NT2/D1 (cell line): ENCODE measurements at regions not wholly inside any gene's neighbourhood (a gene's known extent, or its start where the extent isn't known, plus 50 kb on each side); places are given as distances from the start of the nearest gene placed in this dataset.

Source experiments
- DNase-seq: peaks from one replicate; pipeline ENCODE4 v3.0.0-alpha.2; 2011; ENCODE audit warnings: low read depth, low spot score
- H3K27me3 ChIP-seq: 2 replicates; pipeline ENCODE4 v1.6.0; 2011; ENCODE audit warnings: mild to moderate bottlenecking; ENCODE audit not compliant: insufficient read length, insufficient read depth
- H3K36me3 ChIP-seq: 2 replicates; pipeline ENCODE4 v1.6.1; 2011; ENCODE audit warnings: mild to moderate bottlenecking, low read length, mixed read lengths; ENCODE audit not compliant: insufficient read depth, insufficient read length
- H3K4me1 ChIP-seq: 2 replicates; pipeline ENCODE4 v1.5.1; 2011; ENCODE audit not compliant: insufficient read depth, insufficient read length
- H3K4me3 ChIP-seq: 2 replicates; pipeline ENCODE4 v1.5.1; 2011; ENCODE audit warnings: low read depth; ENCODE audit not compliant: insufficient read length
- H3K9ac ChIP-seq: 2 replicates; pipeline ENCODE4 v1.6.0; 2011; ENCODE audit warnings: low read depth; ENCODE audit not compliant: insufficient read length
- H3K9me3 ChIP-seq: 2 replicates; pipeline ENCODE4 v1.5.1; 2011; ENCODE audit warnings: mild to moderate bottlenecking, low read length; ENCODE audit not compliant: insufficient read depth
- SUZ12 ChIP-seq: IDR thresholded peaks from 2 replicates; pipeline ENCODE4 v1.6.1; 2011; ENCODE audit not compliant: insufficient read length, insufficient read depth; ENCODE audit errors: extremely low read depth
- YY1 ChIP-seq: IDR thresholded peaks from 2 replicates; pipeline ENCODE4 v1.6.1; 2011; ENCODE audit not compliant: insufficient read length, insufficient read depth
- ZNF274 ChIP-seq: IDR thresholded peaks from 2 replicates; pipeline ENCODE4 v1.6.1; 2011; ENCODE audit warnings: mild to moderate bottlenecking, low read depth, low read length

DNA sequence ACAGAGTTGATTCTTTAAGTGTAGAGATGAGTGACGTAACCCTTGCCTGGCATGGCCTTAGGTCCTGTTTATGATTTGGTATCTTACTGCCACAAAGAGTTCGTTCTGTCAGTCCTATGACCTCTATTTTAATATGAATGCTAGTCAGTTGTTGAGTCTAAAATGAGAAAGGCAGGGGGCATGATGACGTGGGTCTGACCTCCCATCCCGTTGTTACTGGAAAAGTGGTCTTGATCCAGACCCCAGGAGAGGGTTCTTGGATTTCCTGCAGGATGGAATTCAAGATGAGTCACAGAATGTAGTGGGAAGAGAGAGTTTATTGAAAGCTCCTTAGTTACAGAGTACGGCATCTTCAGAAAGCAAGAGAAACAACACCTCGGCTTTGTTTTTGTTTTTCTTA lies 317.0 kb upstream of the COBL start:
- no peaks in the 10 kb centered on the region for H3K36me3 ChIP-seq
- no peak overlapping the region for H3K4me3 ChIP-seq
- no peak overlapping the region for H3K9ac ChIP-seq
- TF ChIP-seq ZNF274 (no peak), YY1 (no peak), SUZ12 (no peak)
- H3K27me3 ChIP-seq: no peaks in the 10 kb centered on the region
- no peaks in the 10 kb centered on the region; the same call in 1 of the 2 replicates for H3K9me3 ChIP-seq
- H3K4me1 ChIP-seq: peaks cover 3% of the 10 kb centered on the region
- DNase-seq: no peak

GRCh38 chr7:51633006-51633405 lies 316.4 kb upstream of the COBL start:
- Histone ChIP-seq H3K9ac (no peak overlapping the region), H3K4me3 (no peak overlapping the region), H3K9me3 (no peaks in the 10 kb centered on the region; the same call in 1 of the 2 replicates), H3K36me3 (no peaks in the 10 kb centered on the region), H3K4me1 (peaks cover 3% of the 10 kb centered on the region), H3K27me3 (no peaks in the 10 kb centered on the region)
- DNase-seq: no peak
- TF ChIP-seq SUZ12 (no peak), YY1 (no peak), ZNF274 (no peak)

- Histone ChIP-seq H3K9ac (no peak overlapping the region), H3K4me3 (no peak overlapping the region), H3K36me3 (no peaks in the 10 kb centered on the region), H3K27me3 (no peaks in the 10 kb centered on the region), H3K9me3 (no peaks in the 10 kb centered on the region; the same call in 1 of the 2 replicates), H3K4me1 (no peaks in the 10 kb centered on the region)
- no peak for TF ChIP-seq ZNF274
- no peak for TF ChIP-seq YY1
- no peak for TF ChIP-seq SUZ12
- no peak for DNase-seq
Measured at GRCh38 chr7:51630933-51631332, 314.3 kb upstream of the COBL start.

DNA sequence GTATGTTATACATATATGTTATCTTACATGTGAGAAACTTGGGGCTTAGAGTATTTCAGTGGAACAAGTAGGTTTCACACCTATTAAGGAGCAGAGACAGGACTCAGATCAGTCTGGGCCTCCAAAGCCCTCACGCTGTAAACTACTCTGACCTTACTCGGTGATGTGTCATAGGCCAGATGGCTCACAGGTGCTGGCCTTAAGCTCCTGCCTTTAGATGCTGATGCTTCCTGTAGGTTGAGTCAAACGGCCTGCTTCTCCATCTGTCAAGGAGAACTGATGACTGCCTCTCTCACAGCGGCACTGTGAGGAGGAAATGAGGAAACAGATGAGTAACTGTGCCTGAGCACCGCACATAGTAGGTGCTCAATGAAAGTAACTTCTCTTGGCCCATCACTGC lies 312.6 kb upstream of the COBL start:
- Histone ChIP-seq H3K9me3 (no peaks in the 10 kb centered on the region; the same call in 1 of the 2 replicates), H3K9ac (no peak overlapping the region), H3K4me1 (no peaks in the 10 kb centered on the region), H3K4me3 (no peak overlapping the region), H3K36me3 (no peaks in the 10 kb centered on the region), H3K27me3 (no peaks in the 10 kb centered on the region)
- TF ChIP-seq SUZ12 (no peak), YY1 (no peak), ZNF274 (no peak)
- DNase-seq: no peak

DNA sequence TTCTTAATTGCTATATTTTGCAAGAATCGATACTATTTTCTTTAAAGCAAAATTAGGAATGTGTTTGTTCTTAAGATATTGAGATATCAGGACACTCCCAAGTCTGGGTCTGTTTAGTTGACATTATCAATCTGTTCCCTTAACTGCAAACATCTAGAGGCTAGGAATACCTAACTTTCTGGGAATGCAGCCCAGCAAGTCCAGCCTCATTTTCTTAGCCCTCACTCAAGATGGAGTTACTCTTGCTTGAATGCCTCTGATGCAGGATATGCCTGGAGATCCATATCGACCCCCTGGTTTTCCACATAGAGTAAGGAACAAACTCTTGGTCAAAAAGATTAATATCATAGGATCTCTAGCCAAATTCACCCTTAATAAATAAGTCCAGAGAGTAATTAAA lies 305.3 kb upstream of the COBL start:
- no peak for TF ChIP-seq SUZ12
- TF ChIP-seq ZNF274: no peak
- no peak for TF ChIP-seq YY1

GRCh38 chr7:51620706-51621105 lies 304.1 kb upstream of the COBL start:
- Histone ChIP-seq H3K36me3 (no peaks in the 10 kb centered on the region), H3K4me1 (no peaks in the 10 kb centered on the region), H3K9me3 (peaks cover 17% of the 10 kb centered on the region), H3K9ac (no peak overlapping the region), H3K27me3 (no peaks in the 10 kb centered on the region), H3K4me3 (no peak overlapping the region)
- no peak for DNase-seq
- TF ChIP-seq SUZ12: no peak
- TF ChIP-seq ZNF274: no peak
- TF ChIP-seq YY1: no peak

More for the DNA sequence above, 305.3 kb upstream of the COBL start:
- Histone ChIP-seq H3K36me3 (no peaks in the 10 kb centered on the region), H3K4me3 (no peak overlapping the region), H3K4me1 (no peaks in the 10 kb centered on the region), H3K9me3 (peaks cover 17% of the 10 kb centered on the region), H3K27me3 (no peaks in the 10 kb centered on the region), H3K9ac (no peak overlapping the region)
- no peak for DNase-seq

- Histone ChIP-seq H3K9me3 (peaks cover 17% of the 10 kb centered on the region), H3K27me3 (no peaks in the 10 kb centered on the region), H3K4me1 (no peaks in the 10 kb centered on the region), H3K9ac (no peak overlapping the region), H3K4me3 (no peak overlapping the region), H3K36me3 (no peaks in the 10 kb centered on the region)
- TF ChIP-seq ZNF274: no peak
- no peak for TF ChIP-seq YY1
- TF ChIP-seq SUZ12: no peak
- DNase-seq: no peak
Measured at GRCh38 chr7:51619880-51620279, 303.3 kb upstream of the COBL start.

DNA sequence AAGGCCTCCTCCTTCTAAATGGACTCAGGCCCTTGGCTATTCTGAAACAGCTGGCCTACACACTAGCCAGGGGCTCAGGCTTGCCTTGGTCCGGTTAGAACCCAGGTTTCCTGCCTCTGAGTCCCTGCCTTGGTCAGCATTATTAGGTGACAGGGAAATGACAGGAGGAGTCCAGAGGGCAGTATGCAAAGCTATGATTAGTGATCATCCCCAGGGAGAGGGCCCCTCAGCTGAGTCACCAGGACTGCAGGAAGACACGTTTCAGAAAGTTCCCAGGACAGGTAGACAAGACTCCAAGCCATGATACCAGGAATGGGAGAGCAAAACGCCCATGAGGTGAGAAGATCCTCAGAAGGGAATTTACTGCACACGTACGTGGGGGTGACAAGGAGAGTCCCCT lies 301.1 kb upstream of the COBL start:
- Histone ChIP-seq H3K4me3 (no peak overlapping the region), H3K9me3 (peaks cover 4% of the 10 kb centered on the region; the same call in 1 of the 2 replicates)

More for the DNA sequence above, 301.1 kb upstream of the COBL start:
- TF ChIP-seq SUZ12 (no peak), ZNF274 (no peak), YY1 (no peak)
- Histone ChIP-seq H3K27me3 (no peaks in the 10 kb centered on the region), H3K4me1 (no peaks in the 10 kb centered on the region), H3K36me3 (no peaks in the 10 kb centered on the region), H3K9ac (no peak overlapping the region)
- DNase-seq: no peak
